ENCODE measurements at regions not wholly inside any gene's neighbourhood (a gene's known extent, or its start where the extent isn't known, plus 50 kb on each side); places are given as distances from the start of the nearest gene placed in this dataset.

DNA sequence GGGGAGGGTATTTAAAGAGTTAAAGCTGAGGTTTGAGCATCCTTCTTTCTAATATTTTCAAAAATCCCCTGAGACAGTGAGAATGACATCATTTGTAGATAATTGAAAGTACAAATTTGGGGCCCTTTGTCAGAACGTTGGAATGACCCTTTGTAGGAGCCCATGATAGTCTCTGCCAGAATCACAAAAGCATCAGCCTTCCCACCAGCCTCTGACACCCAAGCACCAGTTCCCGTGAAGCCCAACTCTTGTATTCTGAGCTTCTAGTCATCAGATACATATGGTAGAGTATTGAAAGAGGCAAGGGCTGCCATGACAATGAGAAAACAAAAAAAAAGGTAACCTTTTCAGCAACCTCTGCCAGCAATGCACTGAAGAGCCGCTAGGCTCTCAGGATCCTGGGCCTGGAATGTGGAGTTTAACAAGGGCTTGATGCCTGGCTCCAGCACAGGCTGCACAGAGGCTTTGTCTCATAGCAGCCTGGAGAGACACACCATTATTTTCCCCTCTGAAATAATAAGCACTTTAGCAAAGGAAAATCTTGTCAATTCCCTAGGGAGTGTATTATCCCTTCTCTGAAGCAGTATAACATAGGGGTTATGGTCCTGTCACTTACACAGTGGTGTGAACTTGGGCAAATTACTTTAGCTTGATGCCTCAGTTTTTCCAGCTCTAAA, 114.4 kb downstream of the ZNF608 start:
- no peaks in the 10 kb centered on the region for H3K27me3 ChIP-seq (ENCODE audit: insufficient read depth, low read depth)
- H4K20me1 ChIP-seq (ENCODE audit: insufficient read depth) = no peaks in the 10 kb centered on the region
- no peak for TF ChIP-seq CTCF (conservative IDR thresholded peaks at IDR 0.05; ENCODE audit: low read depth, low read length)
- no peaks in the 10 kb centered on the region for H3K36me3 ChIP-seq (ENCODE audit: insufficient read depth)
- H3K9ac ChIP-seq = no peak overlapping the region
- H3K4me2 ChIP-seq = peak overlapping the region; percentile 70; the same call in 1 of the 2 replicates
- H3K4me3 ChIP-seq (IDR thresholded peaks at IDR 0.05; ENCODE audit: insufficient read depth, low read depth, low read length) = no peak overlapping the region
- H3K4me1 ChIP-seq (ENCODE audit: low read depth, poor library complexity, severe bottlenecking) = peaks cover 33% of the 10 kb centered on the region
- no peak overlapping the region for H2AFZ ChIP-seq (ENCODE audit: low read depth)
- H3K79me2 ChIP-seq (ENCODE audit: insufficient read depth, low read depth) = no peaks in the 10 kb centered on the region
- no peak overlapping the region for H3K27ac ChIP-seq

GRCh38 chr5:124630767-124631704, 115.4 kb downstream of the ZNF608 start:
- Histone ChIP-seq H3K27ac (peak overlapping the region; percentile 62), H3K36me3 (ENCODE audit: insufficient read depth) (no peaks in the 10 kb centered on the region), H3K9ac (peak overlapping the region; percentile 34; the same call in 1 of the 2 replicates), H3K4me1 (ENCODE audit: low read depth, poor library complexity, severe bottlenecking) (peaks cover 33% of the 10 kb centered on the region), H3K27me3 (ENCODE audit: insufficient read depth, low read depth) (no peaks in the 10 kb centered on the region), H3K4me3 (IDR thresholded peaks at IDR 0.05; ENCODE audit: insufficient read depth, low read depth, low read length) (no peak overlapping the region), H4K20me1 (ENCODE audit: insufficient read depth) (no peaks in the 10 kb centered on the region), H3K79me2 (ENCODE audit: insufficient read depth, low read depth) (no peaks in the 10 kb centered on the region), H3K4me2 (peak overlapping the region; percentile 70), H2AFZ (ENCODE audit: low read depth) (peak overlapping the region; percentile 38; the same call in 1 of the 2 replicates)
- no peak for TF ChIP-seq CTCF (conservative IDR thresholded peaks at IDR 0.05; ENCODE audit: low read depth, low read length)

GRCh38 chr5:124628721-124629596, 117.5 kb downstream of the ZNF608 start:
- Histone ChIP-seq H2AFZ (ENCODE audit: low read depth) (no peak overlapping the region), H3K27ac (no peak overlapping the region), H3K4me3 (IDR thresholded peaks at IDR 0.05; ENCODE audit: insufficient read depth, low read depth, low read length) (no peak overlapping the region), H3K9ac (no peak overlapping the region), H3K4me1 (ENCODE audit: low read depth, poor library complexity, severe bottlenecking) (peaks cover 27% of the 10 kb centered on the region), H3K4me2 (no peak overlapping the region), H3K27me3 (ENCODE audit: insufficient read depth, low read depth) (no peaks in the 10 kb centered on the region), H3K79me2 (ENCODE audit: insufficient read depth, low read depth) (no peaks in the 10 kb centered on the region), H3K36me3 (ENCODE audit: insufficient read depth) (no peaks in the 10 kb centered on the region), H4K20me1 (ENCODE audit: insufficient read depth) (no peaks in the 10 kb centered on the region)
- TF ChIP-seq CTCF (conservative IDR thresholded peaks at IDR 0.05; ENCODE audit: low read depth, low read length) = no peak
